BE2C (cell line): ENCODE measurements at regions not wholly inside any gene's neighbourhood (a gene's known extent, or its start where the extent isn't known, plus 50 kb on each side); places are given as distances from the start of the nearest gene placed in this dataset.

Experiments used
- DNase-seq: peaks from one replicate; pipeline ENCODE4 v3.0.0-alpha.2; 2020
- H3K27me3 ChIP-seq: fragments of 250-450 bp; sonication (Bioruptor Pico); 2 replicates; pipeline ENCODE4 v1.5.1; 2020; ENCODE audit warnings: mild to moderate bottlenecking
- H3K36me3 ChIP-seq: fragments of 250-450 bp; sonication (Bioruptor Pico); 2 replicates; pipeline ENCODE4 v1.5.1; 2020; ENCODE audit warnings: mild to moderate bottlenecking
- H3K4me1 ChIP-seq: fragments of 250-450 bp; sonication (Bioruptor Pico); 2 replicates; pipeline ENCODE4 v1.5.1; 2020
- H3K4me3 ChIP-seq: 2 replicates; pipeline ENCODE4 v1.5.1; 2011; ENCODE audit warnings: low read depth, low read length
- H3K9me3 ChIP-seq: fragments of 250-450 bp; sonication (Bioruptor Pico); 2 replicates; pipeline ENCODE4 v1.5.1; 2020
- CTCF ChIP-seq: IDR thresholded peaks from 2 replicates; pipeline ENCODE4 v1.5.1; 2012; ENCODE audit warnings: mild to moderate bottlenecking, low read depth, low read length

- Histone ChIP-seq H3K9me3 (no peaks in the 10 kb centered on the region), H3K27me3 (no peaks in the 10 kb centered on the region), H3K4me1 (peaks cover 36% of the 10 kb centered on the region), H3K36me3 (no peaks in the 10 kb centered on the region), H3K4me3 (no peak overlapping the region)
- no peak for TF ChIP-seq CTCF
- peak; percentile 75 for DNase-seq
Observed at GRCh38 chr1:239870194-239870593, 221.5 kb upstream of the FMN2 start.

GRCh38 chr1:239872626-239873025 is 219.1 kb upstream of the FMN2 start:
- Histone ChIP-seq H3K9me3 (no peaks in the 10 kb centered on the region), H3K36me3 (no peaks in the 10 kb centered on the region), H3K4me1 (peaks cover 36% of the 10 kb centered on the region), H3K27me3 (no peaks in the 10 kb centered on the region), H3K4me3 (no peak overlapping the region)
- no peak for DNase-seq
- no peak for TF ChIP-seq CTCF

GRCh38 chr1:239874831-239875230 is 216.9 kb upstream of the FMN2 start:
- no peak overlapping the region for H3K4me3 ChIP-seq
- no peak for TF ChIP-seq CTCF
- no peaks in the 10 kb centered on the region for H3K27me3 ChIP-seq
- no peaks in the 10 kb centered on the region for H3K36me3 ChIP-seq
- H3K4me1 ChIP-seq: peaks cover 23% of the 10 kb centered on the region
- DNase-seq: no peak
- H3K9me3 ChIP-seq: no peaks in the 10 kb centered on the region

- no peak for TF ChIP-seq CTCF
Observed at GRCh38 chr1:239879321-239880170, 212.1 kb upstream of the FMN2 start.

GRCh38 chr1:239882967-239883366 is 208.7 kb upstream of the FMN2 start:
- no peak for TF ChIP-seq CTCF
- no peak for DNase-seq
- Histone ChIP-seq H3K4me1 (peaks cover 17% of the 10 kb centered on the region), H3K27me3 (no peaks in the 10 kb centered on the region), H3K36me3 (no peaks in the 10 kb centered on the region), H3K9me3 (no peaks in the 10 kb centered on the region), H3K4me3 (no peak overlapping the region)

More at GRCh38 chr1:239879321-239880170, 212.1 kb upstream of the FMN2 start:
- Histone ChIP-seq H3K4me3 (no peak overlapping the region), H3K36me3 (no peaks in the 10 kb centered on the region), H3K4me1 (peaks cover 14% of the 10 kb centered on the region), H3K9me3 (no peaks in the 10 kb centered on the region), H3K27me3 (no peaks in the 10 kb centered on the region)
- DNase-seq: peak; percentile 84

GRCh38 chr1:239884796-239885195 is 206.9 kb upstream of the FMN2 start:
- H3K4me3 ChIP-seq: no peak overlapping the region
- H3K4me1 ChIP-seq: peaks cover 9% of the 10 kb centered on the region
- no peak for TF ChIP-seq CTCF
- DNase-seq: no peak
- no peaks in the 10 kb centered on the region for H3K9me3 ChIP-seq
- H3K27me3 ChIP-seq: no peaks in the 10 kb centered on the region
- H3K36me3 ChIP-seq: no peaks in the 10 kb centered on the region
